Osteocyte (in vitro differentiated cells): ENCODE measurements at regions not wholly inside any gene's neighbourhood (a gene's known extent, or its start where the extent isn't known, plus 50 kb on each side); places are given as distances from the start of the nearest gene placed in this dataset.

Source experiments
- DNase-seq: peaks from one replicate; pipeline ENCODE4 v3.0.0; 2021; ENCODE audit warnings: mixed read lengths; ENCODE audit not compliant: unreplicated experiment; ENCODE audit errors: extremely low spot score
- H3K27ac Mint-ChIP-seq: one replicate; pipeline ENCODE4 v1.8.0; 2021; ENCODE audit warnings: mild to moderate bottlenecking, mixed read lengths; ENCODE audit not compliant: unreplicated experiment
- H3K27me3 Mint-ChIP-seq: one replicate; pipeline ENCODE4 v1.8.0; 2021; ENCODE audit warnings: mixed read lengths; ENCODE audit not compliant: unreplicated experiment
- H3K36me3 Mint-ChIP-seq: one replicate; pipeline ENCODE4 v1.8.0; 2021; ENCODE audit warnings: mixed read lengths; ENCODE audit not compliant: unreplicated experiment
- H3K4me1 Mint-ChIP-seq: one replicate; pipeline ENCODE4 v1.8.0; 2021; ENCODE audit warnings: mixed read lengths; ENCODE audit not compliant: unreplicated experiment
- H3K4me3 Mint-ChIP-seq: one replicate; pipeline ENCODE4 v1.8.0; 2021; ENCODE audit warnings: mild to moderate bottlenecking, moderate library complexity, mixed read lengths; ENCODE audit not compliant: unreplicated experiment
- H3K9me3 Mint-ChIP-seq: one replicate; pipeline ENCODE4 v1.8.0; 2021; ENCODE audit warnings: mixed read lengths; ENCODE audit not compliant: unreplicated experiment
- TF ChIP-seq, protein P1 (sequence below): fragments of 200-600 bp; sonication (generic); IDR thresholded peaks from 2 replicates; pipeline ENCODE4 v1.5.0; 2021; ENCODE audit warnings: antibody characterized with exemption, mild to moderate bottlenecking, moderate library complexity

DNA sequence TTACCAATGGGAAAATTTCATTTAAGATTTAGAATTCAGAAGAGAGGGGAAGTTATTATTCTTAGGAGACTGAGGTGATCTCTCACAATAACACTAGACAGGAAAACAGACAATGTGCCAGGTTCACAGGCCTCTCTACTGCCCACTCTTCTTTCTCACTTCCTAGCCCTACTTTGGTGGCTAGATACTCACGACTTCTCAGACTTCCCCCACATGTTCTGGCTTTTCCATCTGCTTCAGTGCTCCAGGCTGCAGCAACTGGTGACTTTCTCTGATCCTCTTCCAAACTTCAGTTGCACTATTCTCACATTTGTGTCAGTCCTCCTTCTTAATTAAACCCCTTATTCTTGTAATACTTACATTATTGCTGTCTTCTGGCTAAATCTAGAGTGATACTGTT is 208.7 kb upstream of the KCTD3 start:
- H3K4me3 Mint-ChIP-seq = no peak overlapping the region
- H3K27me3 Mint-ChIP-seq = peaks cover 3% of the 10 kb centered on the region
- H3K9me3 Mint-ChIP-seq = no peaks in the 10 kb centered on the region
- TF ChIP-seq, protein P1, sequence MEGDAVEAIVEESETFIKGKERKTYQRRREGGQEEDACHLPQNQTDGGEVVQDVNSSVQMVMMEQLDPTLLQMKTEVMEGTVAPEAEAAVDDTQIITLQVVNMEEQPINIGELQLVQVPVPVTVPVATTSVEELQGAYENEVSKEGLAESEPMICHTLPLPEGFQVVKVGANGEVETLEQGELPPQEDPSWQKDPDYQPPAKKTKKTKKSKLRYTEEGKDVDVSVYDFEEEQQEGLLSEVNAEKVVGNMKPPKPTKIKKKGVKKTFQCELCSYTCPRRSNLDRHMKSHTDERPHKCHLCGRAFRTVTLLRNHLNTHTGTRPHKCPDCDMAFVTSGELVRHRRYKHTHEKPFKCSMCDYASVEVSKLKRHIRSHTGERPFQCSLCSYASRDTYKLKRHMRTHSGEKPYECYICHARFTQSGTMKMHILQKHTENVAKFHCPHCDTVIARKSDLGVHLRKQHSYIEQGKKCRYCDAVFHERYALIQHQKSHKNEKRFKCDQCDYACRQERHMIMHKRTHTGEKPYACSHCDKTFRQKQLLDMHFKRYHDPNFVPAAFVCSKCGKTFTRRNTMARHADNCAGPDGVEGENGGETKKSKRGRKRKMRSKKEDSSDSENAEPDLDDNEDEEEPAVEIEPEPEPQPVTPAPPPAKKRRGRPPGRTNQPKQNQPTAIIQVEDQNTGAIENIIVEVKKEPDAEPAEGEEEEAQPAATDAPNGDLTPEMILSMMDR = no peak
- H3K27ac Mint-ChIP-seq = no peak overlapping the region
- H3K4me1 Mint-ChIP-seq = no peaks in the 10 kb centered on the region
- H3K36me3 Mint-ChIP-seq = no peaks in the 10 kb centered on the region
- no peak for DNase-seq

DNA sequence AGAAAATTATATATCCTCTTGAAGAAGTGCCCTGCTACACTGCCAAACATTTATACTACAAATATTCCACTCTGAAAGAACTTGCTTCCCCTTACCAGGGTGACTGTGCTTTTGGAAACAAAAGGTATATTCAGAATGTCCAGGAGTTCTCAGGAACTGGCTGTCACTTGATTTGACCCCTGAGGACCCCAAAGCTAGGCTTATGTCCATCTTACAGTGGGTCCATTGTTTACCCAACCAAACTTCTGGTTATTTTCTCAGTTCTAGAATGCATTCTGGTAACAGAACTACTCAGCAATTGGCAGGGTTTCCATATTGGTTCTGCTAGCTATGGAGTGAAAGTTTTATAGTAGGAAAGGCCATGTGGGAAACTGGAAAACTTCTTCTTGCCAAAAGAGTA is 207.1 kb upstream of the KCTD3 start:
- TF ChIP-seq, protein P1 = no peak

DNA sequence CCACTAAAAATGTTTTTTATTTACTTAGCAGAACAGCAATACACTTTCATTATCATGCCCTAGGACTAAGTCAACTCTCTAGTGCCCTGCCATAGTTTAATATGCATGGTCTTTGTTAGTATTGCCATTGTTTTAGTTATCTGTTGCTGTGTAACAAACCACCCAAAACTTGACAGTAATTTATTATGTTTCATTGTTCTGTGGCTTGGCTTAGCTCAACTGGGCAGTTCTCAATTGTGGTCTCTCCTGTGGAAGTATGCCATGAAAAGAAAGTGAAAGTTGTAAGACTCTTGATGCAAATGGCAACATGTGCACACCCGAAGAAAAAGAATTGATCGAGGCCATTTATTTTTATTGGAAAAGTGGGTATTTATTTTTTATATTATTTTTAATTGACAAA is 206.3 kb upstream of the KCTD3 start:
- Mint-ChIP-seq H3K4me1 (no peaks in the 10 kb centered on the region), H3K27ac (no peak overlapping the region), H3K36me3 (no peaks in the 10 kb centered on the region), H3K27me3 (peaks cover 7% of the 10 kb centered on the region), H3K9me3 (no peaks in the 10 kb centered on the region), H3K4me3 (no peak overlapping the region)
- TF ChIP-seq, protein P1 = no peak
- no peak for DNase-seq

More for the DNA sequence above, 207.1 kb upstream of the KCTD3 start:
- Mint-ChIP-seq H3K27me3 (peaks cover 7% of the 10 kb centered on the region), H3K4me3 (no peak overlapping the region), H3K9me3 (no peaks in the 10 kb centered on the region), H3K27ac (no peak overlapping the region), H3K4me1 (no peaks in the 10 kb centered on the region), H3K36me3 (no peaks in the 10 kb centered on the region)
- DNase-seq = no peak

DNA sequence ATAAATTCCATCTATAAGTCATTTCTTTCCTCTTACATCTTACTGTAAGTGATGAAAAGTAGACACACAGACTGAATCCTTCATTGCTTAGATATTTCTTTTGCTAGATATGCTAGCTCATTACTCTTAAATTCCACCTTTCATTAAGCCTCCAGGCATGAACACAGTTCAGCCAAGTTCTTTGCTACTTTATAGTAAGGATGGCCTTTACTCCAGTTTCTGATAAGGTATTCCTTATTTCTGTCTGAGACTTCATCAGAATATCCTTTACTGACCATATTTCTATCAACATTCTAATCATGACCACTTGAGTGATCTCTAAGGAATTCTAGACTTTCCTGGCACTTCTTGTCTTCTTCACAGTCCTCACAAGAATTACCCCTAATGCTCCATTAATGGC is 191.7 kb upstream of the KCTD3 start:
- H3K27me3 Mint-ChIP-seq = no peaks in the 10 kb centered on the region
- no peak overlapping the region for H3K4me3 Mint-ChIP-seq
- no peaks in the 10 kb centered on the region for H3K36me3 Mint-ChIP-seq
- DNase-seq = no peak
- H3K27ac Mint-ChIP-seq = no peak overlapping the region
- peaks cover 12% of the 10 kb centered on the region for H3K4me1 Mint-ChIP-seq
- H3K9me3 Mint-ChIP-seq = no peaks in the 10 kb centered on the region
- TF ChIP-seq, protein P1 = no peak

DNA sequence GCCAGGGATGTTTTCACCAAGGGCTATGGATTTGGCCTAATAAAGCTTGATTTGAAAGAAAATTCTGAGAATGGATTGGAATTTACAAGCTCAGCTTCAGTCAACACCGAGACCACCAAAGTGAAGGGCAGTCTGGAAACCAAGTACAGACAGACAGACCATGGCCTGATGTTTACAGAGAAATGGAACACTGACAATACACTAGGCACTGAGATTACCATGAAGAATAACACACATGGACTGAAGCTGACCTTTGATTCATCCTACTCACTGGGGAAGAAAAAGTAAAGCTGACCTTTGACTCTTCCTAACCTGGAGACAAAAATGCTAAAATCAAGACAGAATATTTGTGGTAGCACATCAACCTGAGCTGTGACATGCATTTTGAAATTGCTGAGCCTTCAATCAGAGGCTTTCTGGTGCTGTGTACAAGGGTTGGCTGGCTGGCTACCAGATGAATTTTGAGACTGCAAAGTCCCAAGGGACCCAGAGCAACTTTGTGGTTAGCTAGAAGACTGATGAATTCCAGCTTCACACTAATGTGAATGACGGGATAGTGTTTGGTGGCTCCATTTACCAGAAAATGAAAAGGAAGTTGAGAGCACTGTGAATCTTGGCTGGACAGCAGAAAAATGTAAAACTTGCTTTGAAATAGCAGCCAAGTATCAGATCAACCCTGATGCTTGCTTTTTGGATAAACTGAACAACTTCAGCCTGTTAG is 190.4 kb upstream of the KCTD3 start:
- Mint-ChIP-seq H3K4me1 (peaks cover 12% of the 10 kb centered on the region), H3K4me3 (no peak overlapping the region), H3K27ac (no peak overlapping the region), H3K36me3 (no peaks in the 10 kb centered on the region), H3K9me3 (no peaks in the 10 kb centered on the region), H3K27me3 (no peaks in the 10 kb centered on the region)
- TF ChIP-seq, protein P1 = no peak
- DNase-seq = no peak
